H1 (cell line): ENCODE measurements at regions not wholly inside any gene's neighbourhood (a gene's known extent, or its start where the extent isn't known, plus 50 kb on each side); places are given as distances from the start of the nearest gene placed in this dataset.
A peak's percentile ranks its signal among the peaks of the same experiment; 100 is the strongest.

Experiments used
- CTCF ChIA-PET: fragments of 300-600 bp; sonication (Branson Sonifier 250); formaldehyde crosslinking; loops from one replicate; lab custom pipeline; 2021; ENCODE audit not compliant: partially characterized antibody; lab: Charles Lee
- POLR2A ChIA-PET: fragments of 300-600 bp; sonication (Branson Sonifier 250); formaldehyde crosslinking; loops from one replicate; lab custom pipeline; 2021; ENCODE audit warnings: inconsistent platforms; ENCODE audit not compliant: partially characterized antibody; lab: Charles Lee
- DNase-seq, 2 experiments: peaks; one replicate each; pipeline versions ENCODE4 v3.0.0 to v3.0.0-alpha.2; 2010 to 2022; ENCODE audit warnings: low spot score in 2 of 2, low read depth in 1 of 2, mixed read lengths in 1 of 2
- FAIRE-seq: peaks from 2 replicates; lab custom pipeline; 2011; peaks lifted over from hg19 to GRCh38; lab: Jason Lieb, UNC
- H2AFZ ChIP-seq: 2 replicates; pipeline ENCODE4 v1.8.1; 2012; ENCODE audit warnings: low read length, inconsistent platforms
- H2AK5ac ChIP-seq: 2 replicates; pipeline ENCODE4 v1.6.1; 2013; ENCODE audit warnings: low read depth, low read length
- H2BK120ac ChIP-seq: replicated peaks from 2 replicates; pipeline ENCODE3; 2013; ENCODE audit warnings: low read depth, low read length, inconsistent platforms
- H2BK12ac ChIP-seq: 2 replicates; pipeline ENCODE4 v1.6.1; 2013; ENCODE audit warnings: low read depth, low read length
- H2BK15ac ChIP-seq: 2 replicates; pipeline ENCODE4 v1.6.1; 2013; ENCODE audit warnings: low read length
- H2BK20ac ChIP-seq: 2 replicates; pipeline ENCODE4 v1.6.1; 2013; ENCODE audit warnings: low read length
- H2BK5ac ChIP-seq: 2 replicates; pipeline ENCODE4 v1.6.1; 2013; ENCODE audit warnings: low read depth, low read length
- H3K14ac ChIP-seq: 2 replicates; pipeline ENCODE4 v1.6.1; 2013; ENCODE audit warnings: inconsistent platforms; ENCODE audit not compliant: insufficient read length
- H3K18ac ChIP-seq: 2 replicates; pipeline ENCODE4 v1.6.1; 2013; ENCODE audit warnings: low read length; ENCODE audit errors: extremely low read depth
- H3K23ac ChIP-seq: 2 replicates; pipeline ENCODE4 v1.6.1; 2013; ENCODE audit warnings: inconsistent platforms; ENCODE audit not compliant: insufficient read length
- H3K23me2 ChIP-seq: 2 replicates; pipeline ENCODE4 v1.6.1; 2013; ENCODE audit warnings: low read depth, low read length
- H3K27ac ChIP-seq: 2 replicates; pipeline ENCODE4 v1.6.1; 2011; ENCODE audit warnings: low read depth, low read length, inconsistent platforms
- H3K27me3 ChIP-seq, 4 experiments: replicated peaks in 1 of 4; 1 replicate in 1 of 4; 2 replicates in 3 of 4; pipeline versions ENCODE4 v1.6.1 to v1.8.1; 2011 to 2013; ENCODE audit warnings: low read length in 3 of 4, mild to moderate bottlenecking in 3 of 4, inconsistent platforms in 2 of 4, mixed read lengths in 2 of 4, moderate library complexity in 1 of 4; ENCODE audit not compliant: control insufficient read depth in 3 of 4, insufficient read depth in 3 of 4; ENCODE audit errors: extremely low read depth in 1 of 4
- H3K36me3 ChIP-seq, 4 experiments: 2 replicates each; pipeline versions ENCODE4 v1.6.1 to v1.8.1; 2011 to 2013; ENCODE audit warnings: mild to moderate bottlenecking in 4 of 4, low read length in 3 of 4, moderate library complexity in 2 of 4, control low read depth in 1 of 4, inconsistent platforms in 1 of 4; ENCODE audit not compliant: insufficient read depth in 4 of 4, control insufficient read depth in 2 of 4
- H3K4ac ChIP-seq: replicated peaks from 2 replicates; pipeline ENCODE3; 2013; ENCODE audit warnings: low read length, low read depth, mixed read lengths, inconsistent platforms; ENCODE audit not compliant: insufficient read length
- H3K4me1 ChIP-seq, 4 experiments: replicated peaks in 1 of 4; 1 replicate in 1 of 4; 2 replicates in 3 of 4; pipeline versions ENCODE4 v1.6.1 to v1.8.1; 2011 to 2013; ENCODE audit warnings: low read length in 3 of 4, inconsistent platforms in 2 of 4, mixed read lengths in 1 of 4; ENCODE audit not compliant: insufficient read depth in 4 of 4, control insufficient read depth in 3 of 4
- H3K4me2 ChIP-seq, 2 experiments: 2 replicates each; pipeline versions ENCODE4 v1.6.1 to v1.8.1; 2011 to 2013; ENCODE audit warnings: low read depth in 2 of 2, low read length in 2 of 2, control low read depth in 1 of 2, inconsistent platforms in 1 of 2, mild to moderate bottlenecking in 1 of 2; ENCODE audit not compliant: insufficient read depth in 1 of 2
- H3K4me3 ChIP-seq, 4 experiments: fragments of 200-600, 300-600 bp in 1 of 4; sonication (generic), shearing (Covaris generic), sonication (Bioruptor Twin) in 1 of 4; 2 replicates each; pipeline versions ENCODE4 v1.5.1 to v1.8.1; 2011 to 2016; ENCODE audit warnings: low read length in 4 of 4, low read depth in 3 of 4, control low read depth in 2 of 4, inconsistent platforms in 2 of 4, mild to moderate bottlenecking in 2 of 4, mixed read lengths in 1 of 4, moderate library complexity in 1 of 4; ENCODE audit not compliant: insufficient read depth in 2 of 4; ENCODE audit errors: extremely low read depth in 1 of 4
- H3K56ac ChIP-seq: replicated peaks from 2 replicates; pipeline ENCODE3; 2013; ENCODE audit warnings: low read depth, mild to moderate bottlenecking, mixed read lengths, low read length, inconsistent platforms; ENCODE audit not compliant: insufficient read length
- H3K79me1 ChIP-seq: 2 replicates; pipeline ENCODE4 v1.6.1; 2013; ENCODE audit warnings: low read depth, low read length, control low read depth
- H3K79me2 ChIP-seq, 2 experiments: 2 replicates each; pipeline versions ENCODE4 v1.6.1 to v1.8.1; 2012 to 2013; ENCODE audit warnings: low read length in 2 of 2, mild to moderate bottlenecking in 2 of 2, inconsistent platforms in 1 of 2; ENCODE audit not compliant: insufficient read depth in 2 of 2, control insufficient read depth in 1 of 2
- H3K9ac ChIP-seq, 4 experiments: replicated peaks in 1 of 4; 1 replicate in 1 of 4; 2 replicates in 3 of 4; pipeline versions ENCODE4 v1.6.1 to v1.8.1; 2011 to 2013; ENCODE audit warnings: low read depth in 3 of 4, low read length in 3 of 4, control low read depth in 2 of 4, mild to moderate bottlenecking in 2 of 4, moderate library complexity in 2 of 4, inconsistent platforms in 1 of 4; ENCODE audit errors: extremely low read depth in 1 of 4
- H3K9me3 ChIP-seq, 2 experiments: 2 replicates each; pipeline versions ENCODE4 v1.6.1 to v1.8.1; 2012 to 2013; ENCODE audit warnings: mild to moderate bottlenecking in 2 of 2, moderate library complexity in 2 of 2, control low read depth in 1 of 2, inconsistent platforms in 1 of 2, low read depth in 1 of 2, low read length in 1 of 2, mixed read lengths in 1 of 2; ENCODE audit not compliant: insufficient read depth in 2 of 2
- H4K20me1 ChIP-seq, 2 experiments: replicated peaks in 1 of 2; 2 replicates each; pipeline versions ENCODE3 to v1.8.1; 2011 to 2013; ENCODE audit warnings: inconsistent platforms in 2 of 2, low read length in 2 of 2, mild to moderate bottlenecking in 1 of 2; ENCODE audit not compliant: insufficient read depth in 2 of 2, control insufficient read depth in 1 of 2
- H4K5ac ChIP-seq: 2 replicates; pipeline ENCODE4 v1.6.1; 2013; ENCODE audit warnings: low read length, low read depth, mixed read lengths, inconsistent platforms; ENCODE audit not compliant: insufficient read length
- H4K8ac ChIP-seq: 2 replicates; pipeline ENCODE4 v1.8.0; 2013; ENCODE audit warnings: mild to moderate bottlenecking, moderate library complexity, low read length, inconsistent platforms; ENCODE audit not compliant: insufficient read depth; ENCODE audit errors: extremely low read depth
- H4K91ac ChIP-seq: replicated peaks from 2 replicates; pipeline ENCODE3; 2013; ENCODE audit warnings: low read length, mixed read lengths, inconsistent platforms; ENCODE audit not compliant: insufficient read length
- ATF2 ChIP-seq: IDR thresholded peaks from 2 replicates; pipeline ENCODE4 v1.6.1; 2012; ENCODE audit warnings: low read length, inconsistent platforms
- CTCF ChIP-seq, 3 experiments: IDR thresholded peaks; 1 replicate in 2 of 3; 2 replicates in 1 of 3; pipeline versions ENCODE4 v1.5.1 to v1.6.1; 2011; ENCODE audit warnings: low read length in 3 of 3, mild to moderate bottlenecking in 3 of 3, inconsistent platforms in 2 of 3, low read depth in 1 of 3, moderate library complexity in 1 of 3; ENCODE audit not compliant: insufficient read depth in 1 of 3; ENCODE audit errors: control extremely low read depth in 1 of 3
- EP300 ChIP-seq, 2 experiments: IDR thresholded peaks; 1 replicate in 1 of 2; 2 replicates in 1 of 2; pipeline ENCODE4 v1.6.1; 2011 to 2012; ENCODE audit warnings: low read depth in 2 of 2, low read length in 2 of 2, mild to moderate bottlenecking in 2 of 2, borderline replicate concordance in 1 of 2, inconsistent platforms in 1 of 2, moderate library complexity in 1 of 2
- HDAC2 ChIP-seq, 2 experiments: fragments of 300-600 bp in 1 of 2; sonication (generic) in 1 of 2; IDR thresholded peaks; 2 replicates each; pipeline ENCODE4 v1.6.1; 2011 to 2012; ENCODE audit warnings: low read depth in 2 of 2, low read length in 2 of 2, mild to moderate bottlenecking in 2 of 2, moderate library complexity in 2 of 2, borderline replicate concordance in 1 of 2, inconsistent platforms in 1 of 2
- RFX5 ChIP-seq: IDR thresholded peaks from 2 replicates; pipeline ENCODE4 v1.6.1; 2011; ENCODE audit warnings: low read depth, low read length, improper control_type of control experiment, borderline replicate concordance
- SUZ12 ChIP-seq: fragments of 200-600 bp; sonication (generic); IDR thresholded peaks from 2 replicates; pipeline ENCODE4 v1.6.1; 2012; ENCODE audit warnings: mild to moderate bottlenecking, inconsistent platforms, low read length, moderate library complexity, mixed read lengths
- WGBS, 2 experiments: shearing (Covaris generic) in 1 of 2; methylation state at CpG; one replicate each; pipeline versions ENCODE4 v1.1.6 to v1.1.7; 2013 to 2015; ENCODE audit warnings: low lambda C conversion rate in 2 of 2, mixed read lengths in 2 of 2, inconsistent platforms in 1 of 2, low coverage in 1 of 2, missing lambda C conversion rate in 1 of 2; ENCODE audit not compliant: insufficient replicate concordance in 2 of 2, insufficient coverage in 1 of 2, insufficient read length in 1 of 2; ENCODE audit errors: extremely low coverage in 1 of 2, missing lambda C conversion rate in 1 of 2; 5-methylcytosine and 5-hydroxymethylcytosine counted together

GRCh38 chr6:56851541-56852259 is 103.2 kb upstream of the BEND6 start:
- no peak overlapping the region for H3K4ac ChIP-seq
- no peak overlapping the region for H2BK120ac ChIP-seq
- no peak overlapping the region for H3K14ac ChIP-seq
- H3K9me3 ChIP-seq = no peaks in the 10 kb centered on the region
- POLR2A ChIA-PET = interaction anchor here (0.6 to 2.9 kb wide), 11 partner anchors 8 to 370 kb away, joined by 3 to 15 read pairs (median 3); partner anchors contain the start of genes BEND6 and RAB23
- no peak overlapping the region for H4K91ac ChIP-seq
- no peak overlapping the region for H4K5ac ChIP-seq
- peak overlapping the region in 3 of 4 experiments; percentile 26 to 70 (median 35); a peak in 6 of 7 replicates for H3K9ac ChIP-seq
- no peak overlapping the region for H4K8ac ChIP-seq
- DNase-seq (peak in 1 of 2 experiments; percentile 69), FAIRE-seq (peak; percentile 88)
- peaks cover 5 to 18% (median 14%) of the 10 kb centered on the region in 4 experiments; a peak in 6 of 7 replicates for H3K4me1 ChIP-seq
- H2AFZ ChIP-seq = peak overlapping the region; percentile 82
- peak overlapping the region; percentile 34 for H3K18ac ChIP-seq
- CTCF ChIA-PET = interaction anchor here (0.6 to 7.1 kb wide), 52 partner anchors 8 to 258 kb away, joined by 3 to 71 read pairs (median 4); partner anchors contain the start of gene DST
- H3K23me2 ChIP-seq = peaks cover 11% of the 10 kb centered on the region
- no peaks in the 10 kb centered on the region for H3K27me3 ChIP-seq
- WGBS, 2 experiments = 3% methylated on average over 17 of the region's 17 CpGs; no CpG with 5 or more reads in 1 of the 2 experiments
- peak overlapping the region; percentile 85 for H2BK12ac ChIP-seq
- H2BK5ac ChIP-seq = peak overlapping the region; percentile 36
- peak overlapping the region; percentile 77 to 98 for H3K4me2 ChIP-seq
- peak overlapping the region; percentile 74 to 82 (median 79) for H3K4me3 ChIP-seq
- no peak overlapping the region for H3K23ac ChIP-seq
- H3K79me2 ChIP-seq = peaks cover 0 to 24% of the 10 kb centered on the region in 2 experiments; a peak in 2 of 4 replicates
- no peaks in the 10 kb centered on the region for H3K79me1 ChIP-seq
- H3K56ac ChIP-seq = peak overlapping the region; percentile 62
- no peak overlapping the region for H2BK20ac ChIP-seq
- H4K20me1 ChIP-seq = peaks cover 0 to 1% of the 10 kb centered on the region in 2 experiments
- H3K36me3 ChIP-seq = no peaks in the 10 kb centered on the region
- H2AK5ac ChIP-seq = no peak overlapping the region
- no peak overlapping the region for H2BK15ac ChIP-seq
- no peak overlapping the region for H3K27ac ChIP-seq
- peak in 2 of 3 experiments; percentile 66 to 71; a peak in 3 of 4 replicates for TF ChIP-seq CTCF (IDR thresholded peaks at IDR 0.05; ENCODE audit: control extremely low read depth in 1 of 3, insufficient read depth in 1 of 3, low read depth in 1 of 3, low read length in 3 of 3)
- no peak for TF ChIP-seq SUZ12
- no peak for TF ChIP-seq ATF2
- TF ChIP-seq RFX5 = no peak
- no peak for TF ChIP-seq HDAC2 (IDR thresholded peaks at IDR 0.05; ENCODE audit: borderline replicate concordance in 1 of 2, low read depth in 2 of 2, low read length in 2 of 2)
- TF ChIP-seq EP300 (IDR thresholded peaks at IDR 0.05; ENCODE audit: borderline replicate concordance in 1 of 2, low read depth in 2 of 2, low read length in 2 of 2) = peak in 1 of 2 experiments; percentile 91; a peak in 1 of 3 replicates
